ENCODE measurements at regions not wholly inside any gene's neighbourhood (a gene's known extent, or its start where the extent isn't known, plus 50 kb on each side); places are given as distances from the start of the nearest gene placed in this dataset.

DNA sequence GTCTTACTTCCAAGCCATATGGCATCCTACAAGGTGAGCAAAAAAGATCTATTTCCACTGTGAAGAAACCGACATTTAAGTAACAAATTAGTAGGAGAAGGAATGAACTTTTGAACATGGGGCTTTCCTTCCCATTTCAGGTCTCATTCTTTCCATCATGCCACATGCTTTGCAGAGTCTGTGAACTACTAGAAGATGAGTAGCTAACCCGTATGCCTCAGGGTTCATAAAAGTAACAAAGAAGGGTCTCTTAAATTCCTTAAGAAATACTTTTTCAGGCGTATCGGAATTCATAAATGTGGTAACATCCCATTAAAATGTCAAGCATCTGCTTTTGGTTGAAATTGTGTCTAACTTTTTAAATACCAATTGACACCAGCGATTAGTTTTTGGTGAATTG, 81.3 kb upstream of the TNS3 start:
- DNase-seq = no peak

DNA sequence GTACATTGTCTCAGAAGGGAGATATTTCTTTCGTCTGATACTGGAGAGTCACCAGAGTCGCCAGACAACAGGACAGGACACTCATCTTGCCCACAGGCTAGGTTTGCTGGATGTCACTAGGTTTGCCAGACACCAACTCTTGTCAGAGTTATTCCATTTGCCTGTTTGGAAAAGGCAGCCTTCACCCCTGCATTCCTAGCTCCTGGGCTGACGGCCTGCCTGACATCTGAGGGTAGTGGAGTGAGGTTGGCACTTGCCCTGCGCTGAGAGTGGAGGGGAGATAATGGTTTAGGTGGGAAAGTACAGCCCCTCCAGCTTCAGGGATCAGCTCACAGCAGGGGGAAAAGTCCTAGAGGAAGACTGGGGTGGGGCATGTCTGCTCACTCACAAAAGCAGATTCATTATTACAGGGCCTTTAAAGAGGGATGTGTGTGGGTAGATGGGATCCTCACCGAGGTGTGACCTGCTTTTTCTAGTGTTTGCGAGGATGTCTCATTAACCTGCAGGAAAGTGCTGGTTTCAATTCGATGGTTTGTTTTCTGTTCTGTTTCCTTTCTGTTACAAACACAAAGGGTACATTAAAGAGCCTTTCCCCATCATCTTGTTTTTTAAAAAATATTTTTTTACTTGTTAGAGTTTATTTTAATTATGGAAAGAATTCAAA, 79.3 kb upstream of the TNS3 start:
- no peak for DNase-seq

DNA sequence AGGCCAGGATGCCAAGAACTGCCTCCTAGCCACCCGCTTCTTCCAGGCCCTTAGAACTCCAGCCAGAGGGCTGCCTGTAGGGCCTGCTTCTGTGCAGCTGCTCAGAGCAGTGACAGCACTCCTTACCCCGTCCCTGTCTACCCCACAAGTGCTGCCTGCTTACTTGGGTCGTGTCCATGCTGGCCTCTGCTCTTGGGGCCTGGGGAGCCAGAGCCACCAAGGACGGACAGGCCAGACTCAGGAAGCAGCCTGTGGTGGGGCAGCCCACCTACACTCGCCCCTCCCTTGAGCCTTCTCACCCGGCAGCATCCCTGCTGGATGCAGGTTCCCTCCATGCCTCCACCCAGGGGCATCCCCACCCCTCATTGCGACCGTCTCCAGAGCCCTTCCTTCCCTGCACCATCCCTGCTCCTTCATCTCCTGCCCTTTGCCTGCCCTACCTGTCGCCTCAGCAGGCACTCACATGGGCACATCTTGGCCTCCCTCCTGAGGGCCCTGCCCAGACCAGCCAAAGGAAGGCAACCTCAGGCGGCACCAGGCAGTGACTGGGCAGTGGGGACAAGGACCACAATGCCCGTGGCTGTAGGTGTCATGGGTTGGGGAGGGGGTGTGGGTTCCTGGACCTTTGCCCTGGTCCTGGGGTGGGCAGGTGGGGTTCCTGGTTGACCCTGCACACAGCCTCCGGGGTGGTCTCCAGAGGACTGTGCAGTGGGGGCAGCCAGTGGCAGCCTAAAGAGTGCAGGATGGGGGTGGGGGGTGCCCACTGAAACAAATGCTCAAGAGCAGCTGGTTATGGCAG, 78.0 kb upstream of the TNS3 start:
- DNase-seq = no peak

DNA sequence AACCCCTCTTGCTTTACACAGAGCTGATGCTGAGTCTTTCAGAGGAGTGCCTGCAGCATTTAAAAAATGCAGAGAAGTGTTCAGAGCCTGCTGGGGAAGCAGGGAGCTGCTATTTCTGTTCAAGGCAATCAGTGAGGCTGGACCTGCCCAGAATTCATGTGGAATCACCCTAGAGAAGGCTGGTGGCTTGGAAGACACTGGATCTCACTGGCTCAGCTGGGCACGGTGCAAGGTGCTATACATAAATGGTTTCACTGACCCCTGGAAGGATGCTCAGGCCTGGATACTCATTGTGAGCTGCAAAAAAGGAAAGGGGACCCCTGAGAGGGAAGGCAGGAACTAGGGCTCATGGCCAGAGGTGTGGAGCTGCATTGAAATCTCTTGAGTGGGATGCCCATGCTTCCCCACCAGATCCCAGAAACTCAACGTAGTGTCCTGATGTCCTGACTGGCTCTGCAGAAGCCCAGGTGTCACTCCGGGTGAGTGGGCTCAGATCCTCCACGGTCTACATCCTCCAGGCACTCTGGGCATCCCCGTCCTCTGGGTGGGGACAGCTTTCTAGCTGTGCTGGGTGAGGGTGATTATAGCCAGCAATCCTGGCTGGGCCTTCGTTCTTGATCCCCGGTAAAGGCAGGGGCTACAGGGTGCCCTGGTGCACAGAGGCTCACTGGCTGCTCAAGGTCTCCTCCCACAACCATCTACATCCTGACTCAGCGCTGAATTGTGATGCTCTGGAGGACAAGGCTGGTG, 77.2 kb upstream of the TNS3 start:
- no peak for DNase-seq

DNA sequence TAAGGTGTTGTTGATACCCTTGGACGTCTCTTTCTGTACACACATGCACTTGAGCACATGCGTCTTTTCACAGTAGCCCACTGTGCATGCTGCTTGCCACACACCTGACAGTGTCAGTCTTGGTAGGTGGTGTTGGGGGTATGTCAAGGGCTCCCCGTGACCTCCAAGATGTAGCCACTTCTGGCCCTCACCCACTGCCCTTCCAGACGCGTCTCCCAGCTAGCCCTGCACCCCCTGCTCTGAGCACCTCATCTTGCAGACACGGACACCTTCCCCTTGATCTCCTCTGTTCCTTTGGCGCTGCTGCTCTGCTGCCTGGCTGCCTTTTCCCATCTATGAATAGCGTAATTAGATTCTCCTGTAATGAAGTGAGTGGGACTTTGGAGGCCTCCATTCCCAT, 75.2 kb upstream of the TNS3 start:
- DNase-seq = no peak

DNA sequence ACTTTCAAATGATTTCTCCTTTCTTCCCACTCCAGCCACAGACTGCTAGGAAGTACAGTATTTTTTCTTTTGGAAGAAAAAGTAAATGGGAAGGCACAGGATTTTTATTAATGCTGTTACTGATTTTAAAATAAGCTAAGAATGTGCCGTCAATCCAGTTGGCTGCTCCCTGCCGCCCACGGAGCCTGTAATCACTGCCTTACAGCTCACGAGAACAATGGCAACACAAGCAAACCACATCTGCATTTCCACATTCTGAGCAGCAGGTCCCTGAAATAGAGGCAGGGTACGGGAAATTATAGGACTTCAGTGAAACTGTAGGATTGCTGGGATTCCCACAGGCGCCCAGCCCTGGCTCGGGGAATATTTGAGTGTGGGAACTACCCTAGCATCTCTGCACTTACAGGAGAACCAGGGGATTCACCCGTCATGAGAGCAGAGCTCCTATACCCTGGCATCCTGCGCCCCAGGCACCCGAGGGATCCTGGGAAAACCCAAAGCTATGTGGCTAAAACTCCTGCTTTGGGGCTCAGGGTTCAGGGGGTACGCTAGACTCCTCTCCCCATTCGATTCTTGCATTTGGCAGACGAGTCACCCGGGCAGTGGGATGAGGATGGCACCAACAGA, 72.9 kb upstream of the TNS3 start:
- no peak for DNase-seq

DNA sequence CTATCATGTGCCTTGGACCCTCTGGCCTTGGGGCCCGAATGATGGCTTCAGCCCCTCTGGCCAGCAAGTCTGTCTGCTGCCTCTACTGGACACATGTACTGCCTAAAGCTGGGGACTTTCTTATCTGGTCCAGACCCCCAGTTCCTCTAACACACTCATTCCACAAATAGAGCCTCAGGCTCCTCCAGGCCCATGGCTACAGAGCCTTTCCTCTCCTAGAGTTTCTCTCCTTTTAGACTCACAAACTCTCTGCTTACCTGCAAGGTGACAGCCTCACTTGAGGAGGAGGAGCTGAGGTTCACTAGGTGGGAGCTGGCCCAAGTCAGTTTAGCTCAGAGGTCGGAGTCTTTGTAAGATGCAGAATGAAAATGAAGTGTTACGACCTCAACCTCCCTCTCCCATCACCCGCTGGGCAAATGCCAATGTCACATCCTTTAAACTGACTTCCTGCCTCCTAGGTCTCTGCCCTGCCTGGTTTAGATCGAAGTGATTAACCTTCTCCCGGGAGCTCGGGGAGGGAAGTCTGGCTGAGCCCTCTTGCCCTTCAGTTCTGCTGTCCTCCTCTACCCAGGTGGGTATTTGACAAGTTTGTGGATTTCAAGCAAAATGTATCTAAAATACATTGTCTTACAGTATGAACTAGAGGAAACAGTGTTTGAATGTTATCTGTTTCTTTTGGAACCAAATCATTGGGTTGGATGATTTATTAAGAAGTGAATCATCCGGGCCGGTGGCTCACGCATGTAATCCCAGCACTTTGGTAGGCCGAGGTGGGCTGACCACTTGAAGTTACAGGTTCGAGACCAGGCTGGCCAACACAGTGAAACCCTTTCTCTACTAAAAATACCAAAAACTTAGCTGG, 71.9 kb upstream of the TNS3 start:
- DNase-seq = no peak

DNA sequence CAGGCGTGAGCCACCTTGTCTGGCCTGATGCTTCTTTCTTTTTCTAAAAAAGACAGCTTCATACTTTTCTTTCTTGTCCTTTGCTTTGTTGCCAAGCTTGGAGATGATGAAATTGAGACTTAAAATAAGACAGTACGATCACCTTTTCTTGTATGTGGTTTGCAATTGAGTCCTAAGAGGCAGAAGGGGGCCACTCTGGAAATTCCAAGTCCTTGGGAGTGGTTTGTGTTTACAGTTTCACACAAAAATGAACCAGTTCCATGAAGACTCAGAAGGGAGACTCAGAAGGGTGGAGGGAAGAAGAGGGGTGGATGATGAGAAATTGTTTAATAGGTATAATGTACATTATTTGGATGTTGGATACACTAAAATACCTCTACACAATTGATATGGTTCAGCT, 70.7 kb upstream of the TNS3 start:
- DNase-seq = no peak

DNA sequence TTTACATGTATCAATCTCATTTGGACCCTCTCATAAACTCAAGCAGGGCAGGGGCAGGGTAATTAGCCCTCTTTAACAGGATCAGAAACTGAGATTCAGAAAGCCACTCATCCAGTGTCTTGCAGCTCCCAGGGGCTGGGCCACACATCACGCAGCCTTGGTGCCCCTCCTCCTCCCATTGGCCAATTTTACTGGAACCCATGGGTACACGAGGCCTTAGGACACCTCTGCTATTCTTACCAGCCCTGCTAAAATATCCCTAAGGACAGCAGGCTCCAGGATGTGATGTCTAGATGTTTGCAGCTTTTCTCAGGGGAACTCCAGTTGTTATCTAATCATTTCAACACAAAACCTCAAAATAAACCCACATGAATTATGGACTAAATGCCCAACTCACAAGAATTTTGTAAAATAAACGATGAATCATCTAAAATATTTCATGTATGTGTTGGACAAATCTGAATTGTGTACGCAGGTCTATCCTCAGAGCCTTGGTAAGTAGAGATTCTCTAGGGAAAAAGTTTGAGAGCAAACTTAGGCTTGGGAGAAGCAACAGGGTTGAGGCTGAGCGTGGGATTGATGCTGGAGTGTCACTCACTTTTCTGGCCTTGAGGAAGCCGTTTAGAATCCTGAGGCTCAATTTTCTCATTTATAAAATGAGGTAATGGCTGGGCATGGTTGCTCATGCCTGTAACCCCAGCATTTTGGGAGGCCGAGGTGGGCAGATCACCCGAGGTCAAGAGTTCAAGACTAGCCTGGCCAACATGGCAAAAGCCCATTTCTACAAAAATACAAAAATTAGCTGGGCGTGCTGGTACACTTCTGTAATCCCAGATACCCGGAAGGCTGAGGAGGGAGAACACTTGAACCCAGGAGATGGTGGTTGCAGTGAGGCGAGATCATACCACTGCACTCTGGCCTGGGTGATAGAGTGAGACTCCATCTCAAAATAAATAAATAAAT, 69.7 kb upstream of the TNS3 start:
- no peak for DNase-seq

DNA sequence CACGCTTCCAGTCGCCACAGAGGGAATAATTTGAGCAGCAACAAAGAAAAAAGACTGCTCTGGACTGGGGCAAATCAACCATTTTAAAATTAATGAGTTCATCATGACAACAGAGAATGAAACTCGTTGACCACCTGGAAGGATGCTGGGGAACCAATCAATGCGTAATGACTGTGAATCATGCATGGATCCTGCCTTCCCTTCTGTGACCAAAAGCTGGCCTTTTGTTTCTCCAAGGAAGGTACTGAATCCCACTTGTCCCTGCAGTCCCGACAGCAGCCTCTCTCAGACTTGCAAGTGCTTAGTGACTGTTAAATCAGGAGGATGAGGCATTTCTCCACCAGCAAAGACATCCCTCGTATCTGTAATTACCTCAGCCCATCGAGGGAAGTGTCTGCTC, 68.0 kb upstream of the TNS3 start:
- DNase-seq = no peak

DNA sequence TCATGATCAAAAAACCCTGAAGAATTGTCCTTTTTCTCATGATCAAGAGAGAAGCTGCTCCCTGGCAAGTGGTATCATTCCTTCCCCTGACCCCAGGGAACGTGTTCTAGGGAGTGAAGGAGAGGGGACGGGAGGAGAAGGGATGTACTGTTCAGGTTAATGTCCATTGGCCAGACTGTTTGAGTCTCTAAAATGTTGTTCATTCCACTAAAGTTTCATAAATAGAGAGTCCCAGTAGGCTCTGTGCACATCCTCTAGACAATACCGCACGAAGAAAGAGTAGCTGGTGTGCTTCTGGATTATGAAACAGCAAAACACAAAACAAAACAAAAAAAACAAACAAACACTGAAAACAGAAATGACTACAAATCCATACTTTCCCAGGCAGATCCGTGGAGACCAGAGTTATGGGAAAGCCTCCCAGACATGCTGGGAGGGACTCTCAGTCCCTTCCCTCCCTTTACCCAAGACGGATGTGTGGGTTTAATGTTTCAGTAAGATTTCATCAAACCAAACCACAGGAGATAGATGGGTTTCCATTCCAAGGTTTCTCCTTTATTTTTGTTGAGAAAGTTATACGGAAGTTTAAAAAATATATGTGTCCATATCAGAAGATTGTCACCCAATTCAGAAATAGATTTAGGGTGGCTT, 66.5 kb upstream of the TNS3 start:
- DNase-seq = no peak

DNA sequence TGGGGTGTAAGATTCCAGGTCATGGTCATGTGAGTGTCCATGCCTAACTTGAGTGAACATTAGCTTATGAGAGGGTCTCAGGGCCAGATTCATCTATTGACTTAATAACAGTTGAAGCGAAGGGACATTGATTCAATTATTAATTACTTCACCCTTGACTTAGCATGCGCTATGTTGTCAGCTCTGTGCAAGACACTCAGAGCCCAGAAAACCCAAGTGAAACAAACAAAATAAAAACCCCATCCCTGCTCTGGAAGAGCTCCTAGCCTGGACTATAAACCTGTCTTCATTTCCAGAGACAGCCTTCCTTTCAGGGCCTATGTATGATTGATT, 66.0 kb upstream of the TNS3 start:
- DNase-seq = no peak

DNA sequence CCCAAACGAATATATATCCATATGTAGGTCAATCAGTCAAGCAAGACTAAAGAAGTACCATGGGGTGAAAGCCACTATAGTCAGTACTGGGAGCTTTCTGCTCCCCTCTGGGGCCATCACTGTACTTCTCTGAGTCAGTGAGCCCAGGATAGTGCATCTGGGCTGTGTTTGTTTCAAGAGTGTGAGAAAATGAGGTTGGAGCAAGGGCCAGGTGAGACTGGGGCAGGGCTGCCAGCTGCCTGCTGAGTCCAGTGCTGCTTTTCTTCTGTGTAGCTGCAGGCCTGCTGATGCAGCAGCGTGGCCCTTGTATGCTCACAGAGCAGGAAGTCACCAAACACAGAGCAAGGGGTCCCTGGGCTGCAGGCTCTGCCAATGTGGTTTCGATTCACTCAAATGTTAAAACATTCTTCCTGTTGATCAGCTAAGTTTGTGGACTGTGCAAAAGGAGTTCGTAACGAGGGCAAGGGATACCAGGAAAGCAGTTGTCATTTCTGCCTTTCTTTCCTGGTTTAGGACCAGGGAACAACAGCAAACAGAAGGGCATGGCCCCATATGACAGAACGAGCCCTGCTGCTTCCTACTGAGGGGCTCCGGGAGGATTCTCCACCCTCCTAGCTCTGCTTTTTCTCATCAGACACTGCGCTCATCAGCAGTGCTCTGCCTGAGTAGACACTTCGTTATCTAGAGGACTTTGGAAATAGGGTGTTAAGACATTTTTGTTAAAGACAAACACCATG, 65.4 kb upstream of the TNS3 start:
- DNase-seq = peak in 1 of 2 donors; percentile 30

DNA sequence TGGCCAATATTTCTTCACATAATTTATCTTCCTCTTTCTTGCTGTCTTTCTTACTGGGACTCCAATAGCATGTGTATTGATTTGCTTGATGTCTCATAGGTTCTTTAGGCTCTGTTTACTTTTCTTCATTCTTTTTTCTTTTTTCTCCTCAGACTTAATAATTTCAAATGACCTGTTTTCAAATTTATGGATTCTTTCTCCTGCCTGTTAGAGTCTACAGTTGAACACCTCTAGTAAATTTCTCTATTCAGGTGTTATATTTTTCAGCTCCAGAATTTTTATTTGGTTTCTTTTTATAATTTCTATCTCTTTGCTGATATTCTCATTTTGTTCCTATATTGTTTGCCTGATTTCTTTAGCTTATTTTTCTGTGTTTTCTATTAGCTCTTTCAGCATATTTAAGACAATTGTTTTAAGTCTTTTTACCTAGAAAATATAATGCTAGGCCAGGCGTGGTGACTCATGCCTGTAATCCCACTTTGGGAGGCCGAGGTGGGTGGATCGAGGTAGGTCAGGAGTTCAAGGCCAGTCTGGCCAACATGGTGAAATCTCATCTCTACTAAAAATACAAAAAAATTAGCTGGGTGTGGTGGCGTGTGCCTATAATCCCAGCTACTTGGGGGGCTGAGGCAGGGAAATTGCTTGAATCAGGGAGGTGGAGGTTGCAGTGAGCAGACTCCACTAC, 61.9 kb upstream of the TNS3 start:
- DNase-seq = no peak

DNA sequence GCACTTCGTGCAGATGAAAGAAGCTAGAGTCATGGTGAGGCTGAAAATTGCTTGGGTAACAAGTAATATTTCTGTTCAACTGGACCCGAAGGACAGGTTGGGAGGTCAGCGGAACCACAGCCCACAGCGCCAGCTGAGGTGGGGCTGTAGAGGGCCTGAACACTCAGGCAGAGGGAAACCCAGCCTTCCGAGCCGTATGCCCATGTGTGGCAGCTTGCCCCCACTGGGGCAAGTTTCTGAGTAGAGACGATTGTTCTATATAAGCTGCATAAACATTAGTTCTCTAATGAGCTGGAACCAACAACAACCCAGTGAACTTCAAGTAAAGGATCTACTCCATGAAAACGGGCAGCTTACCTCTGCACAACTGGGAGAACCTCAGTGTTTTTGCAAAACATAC, 58.4 kb upstream of the TNS3 start:
- no peak for DNase-seq

DNA sequence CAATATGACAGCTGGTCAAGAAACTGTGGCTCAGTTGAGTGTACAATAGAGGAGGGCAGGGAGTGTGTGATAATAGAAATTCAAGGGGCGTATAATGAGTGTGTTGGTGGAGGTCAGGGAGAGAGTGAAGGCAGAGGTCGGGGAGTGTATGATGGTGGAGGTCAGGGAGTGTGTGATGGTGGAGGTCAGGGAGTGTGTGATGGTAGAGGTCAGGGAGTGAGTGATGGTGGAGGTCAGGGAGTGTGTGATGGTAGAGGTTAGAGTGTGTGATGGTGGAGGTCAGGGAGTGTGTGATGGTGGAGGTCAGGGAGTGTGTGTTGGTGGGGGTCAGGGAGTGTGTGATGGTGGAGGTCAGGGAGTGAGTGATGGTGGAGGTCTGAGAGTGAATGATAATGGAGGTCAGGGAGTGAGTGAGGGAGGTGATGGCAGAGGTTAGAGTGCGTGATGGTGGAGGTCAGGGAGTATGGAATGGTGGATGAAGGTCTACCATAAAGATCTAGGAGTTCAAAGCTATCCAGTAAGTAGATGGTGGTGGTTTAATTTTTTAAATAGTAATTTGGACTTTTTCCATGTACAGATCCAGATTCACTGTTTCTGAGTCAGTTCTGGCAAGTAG, 57.7 kb upstream of the TNS3 start:
- DNase-seq = no peak

DNA sequence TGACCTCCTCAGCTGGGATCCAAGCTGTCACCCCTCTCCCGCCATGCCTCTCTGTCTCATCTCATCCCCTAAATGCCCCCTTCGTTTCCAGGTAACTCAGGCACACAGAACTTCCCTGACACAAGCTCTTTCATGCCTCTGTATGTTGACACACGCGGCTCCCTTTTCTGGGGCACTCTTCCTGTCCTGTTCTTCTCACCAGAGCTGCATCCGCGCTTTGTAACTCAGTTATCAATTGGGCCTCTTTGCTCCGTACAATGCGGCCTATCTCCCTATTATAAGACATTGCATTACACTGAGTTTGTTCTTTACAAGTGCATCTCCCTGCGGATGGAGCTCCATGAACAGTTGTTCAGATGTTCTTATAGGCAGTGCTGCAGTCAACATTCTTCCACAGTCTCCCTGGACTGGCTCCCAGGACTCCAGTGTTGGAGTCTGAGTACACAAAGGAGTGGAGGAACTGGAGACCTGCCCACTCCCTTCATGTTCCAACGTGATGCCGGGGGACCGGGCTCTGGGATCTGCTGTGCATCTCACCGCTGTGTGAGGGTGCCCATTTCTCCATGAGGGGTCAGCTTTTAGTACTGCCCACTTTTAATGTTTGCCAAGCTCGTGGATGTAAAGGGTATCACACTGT, 56.9 kb upstream of the TNS3 start:
- DNase-seq = no peak

DNA sequence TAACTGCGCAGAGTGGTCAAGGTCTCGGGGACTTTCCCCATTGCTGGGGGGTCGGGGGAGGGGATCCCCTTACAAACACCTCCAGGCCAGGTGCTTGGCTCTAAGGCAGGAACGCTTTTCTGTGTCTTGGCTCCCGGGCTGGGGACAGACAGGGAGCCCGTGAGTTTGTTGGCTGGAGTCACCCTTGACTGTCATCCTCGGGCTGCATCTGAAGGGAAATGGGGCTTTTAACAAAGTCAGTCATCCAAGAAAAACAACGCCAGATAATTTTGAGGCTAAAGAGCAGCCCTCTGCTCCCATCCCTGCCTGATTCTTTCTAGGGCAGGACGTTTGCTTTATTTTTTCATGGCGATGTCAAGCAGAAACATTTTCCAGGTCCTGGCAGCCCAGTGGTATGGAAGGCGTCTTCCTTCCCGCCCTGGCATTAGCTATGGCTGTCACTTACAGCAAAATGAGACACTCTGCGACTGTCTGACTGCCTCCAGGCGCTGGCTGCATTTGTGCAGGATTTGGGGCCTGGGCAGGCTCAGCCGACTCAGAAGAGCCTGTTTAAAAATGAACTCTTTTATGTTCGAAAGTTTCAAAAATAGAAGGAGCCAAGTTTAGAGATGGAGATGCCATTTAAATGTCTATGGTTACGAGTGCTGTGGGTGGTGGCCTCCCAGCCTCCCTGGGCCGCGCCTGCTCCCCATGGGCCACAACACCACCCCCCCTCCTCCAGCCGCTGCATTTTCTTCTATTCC, 54.7 kb upstream of the TNS3 start:
- DNase-seq = no peak
